B cell (primary cell): ENCODE measurements at regions not wholly inside any gene's neighbourhood (a gene's known extent, or its start where the extent isn't known, plus 50 kb on each side); places are given as distances from the start of the nearest gene placed in this dataset.

Experiments
- EZH2 ChIP-seq: IDR thresholded peaks from 2 replicates; pipeline ENCODE4 v1.6.1; 2012; ENCODE audit warnings: borderline replicate concordance, low read depth, mild to moderate bottlenecking, moderate library complexity, low read length; ENCODE audit not compliant: insufficient read depth, poor library complexity, severe bottlenecking
- TF ChIP-seq, protein P1 (sequence below): fragments of 200-600 bp; IDR thresholded peaks from one replicate; pipeline ENCODE4 v1.8.0; 2022; ENCODE audit warnings: antibody characterized with exemption, mild to moderate bottlenecking

DNA sequence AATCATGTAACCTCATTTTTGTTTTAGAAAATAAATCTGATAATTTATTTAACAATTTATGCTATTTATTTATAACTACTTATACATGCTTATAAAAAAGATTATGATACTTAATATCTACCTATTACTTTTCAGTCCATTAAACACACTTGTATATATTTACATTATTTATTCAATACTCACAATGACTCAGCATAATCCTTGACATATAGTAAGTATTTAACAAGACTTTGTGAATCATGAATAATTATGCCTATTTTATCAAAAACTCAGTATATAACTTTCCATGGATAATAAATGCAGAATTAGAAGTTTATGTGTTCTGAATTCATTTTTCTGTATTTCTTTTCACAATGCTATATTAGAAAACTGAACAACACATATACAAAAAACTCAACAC is 266.0 kb upstream of the STAC start:
- TF ChIP-seq, protein P1, sequence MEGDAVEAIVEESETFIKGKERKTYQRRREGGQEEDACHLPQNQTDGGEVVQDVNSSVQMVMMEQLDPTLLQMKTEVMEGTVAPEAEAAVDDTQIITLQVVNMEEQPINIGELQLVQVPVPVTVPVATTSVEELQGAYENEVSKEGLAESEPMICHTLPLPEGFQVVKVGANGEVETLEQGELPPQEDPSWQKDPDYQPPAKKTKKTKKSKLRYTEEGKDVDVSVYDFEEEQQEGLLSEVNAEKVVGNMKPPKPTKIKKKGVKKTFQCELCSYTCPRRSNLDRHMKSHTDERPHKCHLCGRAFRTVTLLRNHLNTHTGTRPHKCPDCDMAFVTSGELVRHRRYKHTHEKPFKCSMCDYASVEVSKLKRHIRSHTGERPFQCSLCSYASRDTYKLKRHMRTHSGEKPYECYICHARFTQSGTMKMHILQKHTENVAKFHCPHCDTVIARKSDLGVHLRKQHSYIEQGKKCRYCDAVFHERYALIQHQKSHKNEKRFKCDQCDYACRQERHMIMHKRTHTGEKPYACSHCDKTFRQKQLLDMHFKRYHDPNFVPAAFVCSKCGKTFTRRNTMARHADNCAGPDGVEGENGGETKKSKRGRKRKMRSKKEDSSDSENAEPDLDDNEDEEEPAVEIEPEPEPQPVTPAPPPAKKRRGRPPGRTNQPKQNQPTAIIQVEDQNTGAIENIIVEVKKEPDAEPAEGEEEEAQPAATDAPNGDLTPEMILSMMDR: no peak
- TF ChIP-seq EZH2: no peak
